ENCODE measurements at regions not wholly inside any gene's neighbourhood (a gene's known extent, or its start where the extent isn't known, plus 50 kb on each side); places are given as distances from the start of the nearest gene placed in this dataset.

DNA sequence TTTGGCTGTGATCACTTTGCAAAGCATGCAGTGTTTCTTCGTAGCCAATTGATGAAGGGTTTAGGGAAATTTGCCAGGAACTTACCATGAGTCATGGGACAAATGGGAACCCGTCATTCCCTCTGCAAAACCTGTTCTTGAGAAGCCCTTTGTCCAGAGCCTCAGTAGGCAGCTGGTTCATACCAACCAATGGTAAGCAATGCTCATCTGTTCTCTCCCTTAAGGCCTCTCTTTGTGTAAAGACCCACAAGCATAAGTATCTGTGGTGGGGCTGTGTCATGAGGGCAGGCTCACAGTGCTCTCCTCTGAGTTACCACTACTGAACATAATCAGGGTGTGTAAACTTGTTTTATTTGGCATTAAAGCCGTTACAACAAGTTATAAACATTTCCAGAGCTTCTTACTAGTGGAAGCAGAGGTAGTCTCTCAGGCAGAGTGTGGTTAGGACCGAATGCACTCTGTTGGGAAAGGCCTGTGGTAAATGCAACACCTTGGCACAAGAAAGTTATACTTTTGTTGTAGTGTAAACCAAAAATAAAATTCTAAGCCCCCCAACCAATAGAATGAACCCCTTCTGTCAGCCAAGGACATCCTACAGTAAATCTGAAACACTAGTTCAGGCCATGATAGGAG is 119.8 kb downstream of the SINHCAF start:
- Mint-ChIP-seq H3K27ac (no peak overlapping the region), H3K4me1 (no peaks in the 10 kb centered on the region), H3K27me3 (ENCODE audit: low read depth in 3 of 3) (peaks cover 4 to 11% (median 5%) of the 10 kb centered on the region in 3 donors), H3K9me3 (no peaks in the 10 kb centered on the region), H3K36me3 (no peaks in the 10 kb centered on the region), H3K4me3 (no peak overlapping the region)
- DNase-seq, result no peak

DNA sequence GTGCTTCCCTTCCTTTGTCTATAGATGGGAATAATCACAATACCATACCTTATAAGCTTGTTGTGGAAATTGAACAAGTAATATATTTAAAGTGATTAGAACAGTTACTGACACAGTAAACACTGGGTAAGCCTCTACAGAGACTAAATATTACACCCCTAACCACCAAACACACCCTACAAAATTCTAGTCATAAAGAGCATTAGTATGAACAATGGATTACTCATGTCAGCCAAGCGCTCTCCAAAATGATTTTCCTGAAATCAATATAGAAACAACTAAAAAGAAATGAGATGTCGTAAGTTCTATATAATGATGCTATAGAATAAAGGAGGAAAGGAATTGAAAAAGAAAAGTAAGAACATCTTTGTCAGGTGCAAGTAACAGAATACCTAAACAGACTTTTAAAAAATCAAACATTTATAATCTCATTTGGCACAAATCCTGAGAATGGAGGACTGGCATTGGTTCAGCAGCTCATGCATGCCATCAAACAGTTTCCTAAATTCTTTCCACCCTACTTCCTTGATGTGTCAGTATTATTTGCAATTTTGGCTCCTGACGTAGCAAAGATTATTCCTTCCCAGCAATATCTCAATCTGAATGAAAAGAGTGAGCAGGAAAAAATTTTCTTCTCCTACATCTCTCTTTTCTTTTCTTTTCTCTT is 118.0 kb downstream of the SINHCAF start:
- no peaks in the 10 kb centered on the region for H3K36me3 Mint-ChIP-seq
- H3K4me1 Mint-ChIP-seq, result no peaks in the 10 kb centered on the region
- no peak overlapping the region for H3K4me3 Mint-ChIP-seq
- no peak for DNase-seq
- peaks cover 4 to 9% (median 7%) of the 10 kb centered on the region in 3 donors for H3K27me3 Mint-ChIP-seq (ENCODE audit: low read depth in 3 of 3)
- H3K27ac Mint-ChIP-seq, result no peak overlapping the region
- no peaks in the 10 kb centered on the region for H3K9me3 Mint-ChIP-seq

DNA sequence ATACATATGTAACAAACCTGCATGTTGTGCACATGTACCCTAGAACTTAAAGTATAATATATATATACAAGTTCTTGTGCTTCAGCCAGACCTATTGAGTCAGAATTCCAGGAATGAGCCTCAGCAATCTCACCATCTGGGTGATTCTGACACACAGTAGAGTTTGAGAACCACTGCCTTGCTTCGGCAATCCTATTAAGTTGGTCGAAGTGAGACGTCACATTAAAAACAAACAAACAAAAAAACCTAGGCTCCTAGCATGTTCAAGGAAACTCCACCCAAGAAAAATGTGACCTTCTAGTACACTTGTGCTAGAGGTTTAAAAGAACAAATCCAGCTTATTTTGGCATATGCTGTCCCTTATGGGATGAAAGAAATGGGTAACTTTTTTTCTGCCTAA is 115.8 kb downstream of the SINHCAF start:
- peaks cover 0 to 2% (median 0%) of the 10 kb centered on the region in 6 donors for H3K9me3 Mint-ChIP-seq
- H3K4me3 Mint-ChIP-seq, result no peak overlapping the region

DNA sequence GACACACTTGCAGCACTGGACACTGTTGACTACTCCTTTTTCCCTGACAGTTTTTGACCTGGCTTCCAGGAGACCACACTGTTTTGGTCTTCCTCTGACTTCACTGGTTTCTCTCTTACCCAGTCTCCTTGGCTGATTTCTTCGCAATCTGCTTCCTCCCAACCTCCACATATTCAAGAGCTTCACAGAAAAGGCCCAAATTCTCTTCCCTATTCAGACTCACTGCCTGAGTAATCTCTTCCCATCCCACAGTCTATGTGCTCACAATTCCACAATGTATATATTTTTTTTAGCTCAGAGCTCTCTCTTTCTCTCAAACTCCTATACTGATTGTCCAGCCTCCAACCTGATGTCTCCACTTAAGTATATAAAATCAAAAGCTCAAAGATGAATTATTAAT is 115.4 kb downstream of the SINHCAF start:
- no peaks in the 10 kb centered on the region for H3K36me3 Mint-ChIP-seq

More for the DNA sequence above, 115.8 kb downstream of the SINHCAF start:
- no peaks in the 10 kb centered on the region for H3K4me1 Mint-ChIP-seq
- H3K36me3 Mint-ChIP-seq, result no peaks in the 10 kb centered on the region
- DNase-seq, result no peak
- H3K27ac Mint-ChIP-seq, result no peak overlapping the region
- peaks cover 4 to 9% (median 5%) of the 10 kb centered on the region in 3 donors for H3K27me3 Mint-ChIP-seq (ENCODE audit: low read depth in 3 of 3)

DNA sequence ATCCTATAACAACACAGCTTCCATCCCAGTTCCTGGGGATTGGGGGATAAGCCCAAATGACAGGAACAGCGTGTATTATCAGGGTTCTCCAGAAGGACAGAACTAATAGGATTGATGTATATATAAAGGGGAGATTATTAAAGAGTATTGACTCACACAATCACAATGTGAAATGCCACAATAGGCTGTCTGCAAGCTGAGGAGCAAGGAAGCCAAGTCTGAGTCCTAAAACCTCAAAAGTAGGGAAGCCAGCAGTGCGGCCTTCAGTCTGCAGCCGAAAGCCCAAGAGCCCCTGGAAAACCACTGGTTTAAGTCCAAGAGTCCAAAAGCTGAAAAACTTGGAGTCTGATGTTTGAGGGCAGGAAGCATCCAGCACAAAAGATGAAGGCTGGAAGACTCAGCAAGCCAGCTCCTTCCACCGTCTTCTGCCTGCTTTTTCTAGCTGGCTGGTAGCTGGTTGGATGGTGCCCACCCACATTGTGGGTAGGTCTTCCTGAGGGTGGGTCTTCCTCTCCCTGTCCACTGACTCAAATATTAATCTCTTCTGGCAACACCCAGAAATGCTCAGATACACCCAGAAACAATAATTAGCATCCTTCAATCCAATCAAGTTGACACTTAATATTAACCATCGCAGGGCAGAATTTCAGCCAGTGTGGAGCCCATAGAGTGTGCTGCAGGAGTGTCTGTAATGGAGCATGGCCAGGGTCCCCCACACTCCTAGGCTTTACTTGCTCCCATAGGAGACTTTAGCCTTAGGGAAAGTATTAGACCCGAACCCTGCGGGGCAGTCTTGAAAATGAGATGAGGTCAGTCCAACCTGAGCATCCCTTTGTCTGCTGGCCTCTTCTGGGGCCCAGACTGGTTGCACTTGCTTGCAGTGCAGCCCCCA is 111.1 kb downstream of the SINHCAF start:
- Mint-ChIP-seq H3K36me3 (no peaks in the 10 kb centered on the region), H3K27ac (no peak overlapping the region), H3K4me3 (no peak overlapping the region), H3K9me3 (peaks cover 0 to 4% (median 0%) of the 10 kb centered on the region in 6 donors), H3K4me1 (no peaks in the 10 kb centered on the region), H3K27me3 (ENCODE audit: low read depth in 3 of 3) (peaks cover 4 to 7% (median 6%) of the 10 kb centered on the region in 3 donors)
- DNase-seq, result no peak

More for the DNA sequence above, 115.4 kb downstream of the SINHCAF start:
- Mint-ChIP-seq H3K27ac (no peak overlapping the region), H3K27me3 (ENCODE audit: low read depth in 3 of 3) (peaks cover 4 to 9% (median 6%) of the 10 kb centered on the region in 3 donors), H3K4me1 (no peaks in the 10 kb centered on the region), H3K4me3 (no peak overlapping the region), H3K9me3 (peaks cover 0 to 2% (median 0%) of the 10 kb centered on the region in 6 donors)
- DNase-seq, result no peak

DNA sequence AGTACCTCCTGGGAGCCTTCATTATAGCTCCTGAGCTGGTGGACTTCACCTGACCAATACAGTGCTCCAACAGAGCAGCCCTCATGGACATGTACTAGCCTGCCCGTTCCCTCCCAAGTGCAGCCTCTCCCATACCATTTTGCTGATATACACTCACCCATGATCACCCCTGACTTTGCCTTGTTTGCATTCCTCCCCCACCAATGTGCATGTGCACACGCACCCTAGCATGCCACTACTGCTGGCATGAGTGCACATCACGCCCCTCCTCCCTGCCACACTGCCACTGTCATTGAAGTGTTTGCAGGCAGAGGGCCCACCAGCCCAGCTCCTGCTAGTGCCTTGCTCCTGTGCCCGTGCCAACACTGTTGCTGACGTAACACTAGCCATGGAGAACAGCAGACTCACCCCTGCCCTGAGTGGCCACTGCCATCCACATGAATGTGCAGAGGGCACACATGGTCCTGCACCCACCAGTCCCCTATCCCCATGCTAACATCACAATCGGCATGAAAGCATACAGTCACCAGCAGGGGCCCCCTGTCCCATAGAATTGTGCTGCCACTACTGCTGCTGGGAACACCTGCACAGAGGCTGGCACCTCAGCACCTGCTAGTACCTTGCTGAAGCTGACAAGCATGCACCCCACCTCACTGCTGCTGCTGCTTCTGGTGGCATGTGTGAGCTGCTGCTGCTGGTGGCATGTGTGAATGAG is 110.3 kb downstream of the SINHCAF start:
- peaks cover 0 to 4% (median 0%) of the 10 kb centered on the region in 6 donors for H3K9me3 Mint-ChIP-seq
- H3K36me3 Mint-ChIP-seq, result no peaks in the 10 kb centered on the region
- no peaks in the 10 kb centered on the region for H3K4me1 Mint-ChIP-seq
- H3K27me3 Mint-ChIP-seq (ENCODE audit: low read depth in 3 of 3), result peaks cover 3 to 7% (median 4%) of the 10 kb centered on the region in 3 donors
- no peak for DNase-seq
- peak overlapping the region in 1 of 6 donors; percentile 14 for H3K27ac Mint-ChIP-seq
- H3K4me3 Mint-ChIP-seq, result no peak overlapping the region

DNA sequence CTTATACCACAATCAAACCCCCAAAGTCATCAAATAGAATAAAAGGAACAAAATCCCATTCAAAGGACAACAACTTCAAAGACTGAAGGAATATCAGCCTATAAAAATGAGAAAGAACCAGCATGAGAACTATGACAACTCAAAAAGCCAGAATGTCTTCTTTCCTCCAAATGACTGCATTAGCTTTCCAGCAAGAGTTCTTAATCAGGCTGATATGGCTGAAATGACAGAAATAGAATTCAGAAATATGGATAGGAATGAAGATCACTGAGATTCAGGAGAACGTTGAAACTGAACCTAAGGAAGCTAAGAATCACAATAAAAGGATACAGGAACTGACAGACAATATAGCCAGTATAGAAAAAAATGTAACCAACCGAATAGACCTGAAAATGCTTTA is 109.5 kb downstream of the SINHCAF start:
- DNase-seq, result no peak
- Mint-ChIP-seq H3K4me3 (no peak overlapping the region), H3K27me3 (ENCODE audit: low read depth in 3 of 3) (peaks cover 3 to 5% (median 4%) of the 10 kb centered on the region in 3 donors), H3K4me1 (no peaks in the 10 kb centered on the region), H3K27ac (no peak overlapping the region), H3K36me3 (no peaks in the 10 kb centered on the region), H3K9me3 (peaks cover 0 to 4% (median 0%) of the 10 kb centered on the region in 6 donors)

DNA sequence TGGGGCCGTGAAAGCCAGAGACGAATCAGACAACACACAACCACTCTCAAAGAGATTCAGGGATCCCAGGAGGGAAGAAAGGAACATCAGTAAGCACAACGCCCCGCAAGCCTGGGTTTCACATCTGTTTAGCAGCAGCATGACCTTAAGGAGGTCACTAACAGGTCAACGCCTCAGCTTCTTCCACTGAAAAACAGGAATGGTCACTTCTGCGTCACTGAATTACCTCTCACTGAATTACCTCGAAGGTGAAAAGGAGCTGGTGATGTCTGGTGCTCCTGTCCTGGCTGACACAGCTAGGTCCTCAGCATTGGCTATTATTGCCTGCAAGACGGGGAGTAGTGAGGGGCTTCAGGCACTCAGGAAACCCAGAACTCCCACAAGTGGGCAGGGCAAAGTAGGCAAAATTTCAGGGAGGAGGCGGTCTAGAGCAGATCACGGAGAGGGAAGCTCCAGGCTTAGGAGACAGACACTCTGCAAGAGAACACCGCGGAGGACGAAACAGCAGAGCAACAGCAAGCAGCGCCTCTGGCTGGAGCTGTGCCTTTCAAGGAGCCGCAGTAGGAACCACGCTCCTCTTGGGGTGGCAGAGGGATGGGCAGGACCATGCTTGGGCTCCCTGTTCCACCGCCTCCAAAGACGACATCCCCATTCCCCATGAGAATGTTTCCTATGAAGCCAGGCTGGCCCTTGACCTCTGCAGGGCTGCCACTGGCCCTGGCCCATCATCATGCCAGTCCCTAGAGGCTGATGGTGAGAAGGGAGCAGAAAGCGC is 108.4 kb downstream of the SINHCAF start:
- no peak overlapping the region for H3K4me3 Mint-ChIP-seq
- no peaks in the 10 kb centered on the region for H3K4me1 Mint-ChIP-seq
- no peaks in the 10 kb centered on the region for H3K36me3 Mint-ChIP-seq
- peaks cover 0 to 4% (median 0%) of the 10 kb centered on the region in 6 donors for H3K9me3 Mint-ChIP-seq
- H3K27me3 Mint-ChIP-seq (ENCODE audit: low read depth in 3 of 3), result peaks cover 1 to 3% (median 2%) of the 10 kb centered on the region in 3 donors
- no peak overlapping the region for H3K27ac Mint-ChIP-seq
- DNase-seq, result no peak

DNA sequence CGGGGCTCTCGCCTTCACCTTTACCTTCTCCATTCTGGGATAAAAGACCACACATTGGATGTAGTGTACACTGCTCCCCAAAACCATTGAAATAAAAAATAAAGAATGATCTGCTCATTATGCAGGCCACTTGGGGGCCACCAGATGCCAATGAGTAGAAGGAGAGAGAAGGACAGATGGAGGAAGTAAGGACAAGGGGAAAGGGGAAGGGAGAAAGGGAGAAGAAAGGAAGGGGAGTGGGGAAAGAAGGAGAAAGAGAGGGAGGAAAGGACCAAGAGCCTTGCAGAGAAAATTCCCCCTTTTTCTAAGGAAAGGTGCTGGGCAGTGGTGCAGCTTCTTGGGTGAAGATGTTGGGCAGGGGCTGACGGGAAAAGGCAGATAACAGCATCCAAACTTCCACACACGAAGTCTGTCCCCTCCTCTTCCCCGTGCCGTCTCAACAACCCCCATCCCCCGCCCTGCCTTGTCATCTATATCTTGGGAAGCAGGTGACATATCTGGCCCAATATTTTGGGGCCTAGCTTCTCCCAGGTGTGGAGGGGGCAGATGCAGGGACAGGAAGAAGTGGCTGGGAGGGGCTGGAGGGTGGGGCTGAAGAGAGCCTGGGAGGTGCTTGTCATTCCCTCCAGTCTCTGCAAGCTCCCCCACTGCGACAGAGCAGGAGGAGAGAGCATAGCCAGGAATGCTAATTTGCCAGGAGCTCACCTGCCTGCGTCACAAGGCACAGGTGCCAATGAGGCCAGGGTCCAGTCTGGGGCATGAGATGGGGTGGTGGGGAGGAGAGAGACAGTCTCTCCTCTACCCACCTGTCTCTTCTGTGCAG is 107.5 kb downstream of the SINHCAF start:
- no peaks in the 10 kb centered on the region for H3K4me1 Mint-ChIP-seq
- no peak overlapping the region for H3K4me3 Mint-ChIP-seq
- H3K36me3 Mint-ChIP-seq, result no peaks in the 10 kb centered on the region
- H3K27me3 Mint-ChIP-seq (ENCODE audit: low read depth in 3 of 3), result peaks cover 1 to 3% (median 2%) of the 10 kb centered on the region in 3 donors
- no peak overlapping the region for H3K27ac Mint-ChIP-seq
- H3K9me3 Mint-ChIP-seq, result peaks cover 0 to 4% (median 0%) of the 10 kb centered on the region in 6 donors
- no peak for DNase-seq

DNA sequence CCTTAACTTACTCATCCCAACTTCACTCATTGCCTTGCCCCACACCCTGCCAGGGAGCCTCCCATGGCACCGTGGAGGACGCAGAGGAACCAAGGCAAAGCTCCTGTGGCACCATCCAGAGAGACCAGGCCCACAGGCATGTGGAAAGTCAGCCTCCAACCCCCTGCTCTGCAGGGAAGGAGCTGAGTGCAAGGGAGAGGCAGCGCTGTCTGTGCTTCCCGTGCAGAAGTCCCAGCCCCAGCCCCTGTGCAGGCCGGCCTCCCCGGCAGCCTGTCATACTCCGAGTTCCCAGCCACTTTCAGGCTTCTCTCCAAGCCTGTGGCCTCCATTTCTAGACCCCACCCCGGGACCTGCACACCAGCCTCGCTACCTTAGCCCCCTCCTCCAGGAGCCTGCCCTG is 106.4 kb downstream of the SINHCAF start:
- Mint-ChIP-seq H3K4me3 (no peak overlapping the region), H3K27me3 (ENCODE audit: low read depth in 3 of 3) (peaks cover 1 to 3% (median 2%) of the 10 kb centered on the region in 3 donors), H3K27ac (peak overlapping the region in 1 of 6 donors; percentile 50)

DNA sequence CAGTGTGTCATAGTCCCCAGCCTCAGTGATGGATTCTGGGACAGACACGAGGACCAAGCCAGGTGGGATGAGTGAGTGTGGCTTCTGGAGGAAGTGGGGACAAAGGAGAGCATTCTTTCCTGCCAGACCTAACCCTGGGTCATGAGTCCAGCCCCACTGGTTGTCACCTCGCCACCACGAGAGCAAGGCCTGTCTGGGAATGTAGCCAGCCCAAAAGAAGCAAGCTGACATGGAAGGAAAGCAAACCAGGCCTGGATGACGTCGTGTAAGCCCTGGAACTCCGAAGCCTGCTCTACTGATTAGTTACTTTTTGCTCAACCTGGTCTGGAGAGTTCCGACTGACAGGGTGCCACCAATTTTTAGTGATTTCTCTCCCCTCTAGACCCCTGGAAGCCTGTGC is 105.9 kb downstream of the SINHCAF start:
- Mint-ChIP-seq H3K27ac (no peak overlapping the region), H3K27me3 (ENCODE audit: low read depth in 3 of 3) (peaks cover 1 to 3% (median 2%) of the 10 kb centered on the region in 3 donors), H3K4me1 (no peaks in the 10 kb centered on the region), H3K36me3 (no peaks in the 10 kb centered on the region), H3K4me3 (no peak overlapping the region), H3K9me3 (peaks cover 0 to 2% (median 0%) of the 10 kb centered on the region in 6 donors)
- DNase-seq, result no peak

More for the DNA sequence above, 106.4 kb downstream of the SINHCAF start:
- H3K9me3 Mint-ChIP-seq, result peaks cover 0 to 4% (median 0%) of the 10 kb centered on the region in 6 donors
- no peaks in the 10 kb centered on the region for H3K36me3 Mint-ChIP-seq
- no peak for DNase-seq
- H3K4me1 Mint-ChIP-seq, result no peaks in the 10 kb centered on the region
